NCI-H1930 (cell line): ENCODE measurements at regions not wholly inside any gene's neighbourhood (a gene's known extent, or its start where the extent isn't known, plus 50 kb on each side); places are given as distances from the start of the nearest gene placed in this dataset.

Experiments
- DNase-seq, 2 experiments: peaks; one replicate each; lab custom pipeline; 2025; lab: John Stamatoyannopoulos, UW

DNA sequence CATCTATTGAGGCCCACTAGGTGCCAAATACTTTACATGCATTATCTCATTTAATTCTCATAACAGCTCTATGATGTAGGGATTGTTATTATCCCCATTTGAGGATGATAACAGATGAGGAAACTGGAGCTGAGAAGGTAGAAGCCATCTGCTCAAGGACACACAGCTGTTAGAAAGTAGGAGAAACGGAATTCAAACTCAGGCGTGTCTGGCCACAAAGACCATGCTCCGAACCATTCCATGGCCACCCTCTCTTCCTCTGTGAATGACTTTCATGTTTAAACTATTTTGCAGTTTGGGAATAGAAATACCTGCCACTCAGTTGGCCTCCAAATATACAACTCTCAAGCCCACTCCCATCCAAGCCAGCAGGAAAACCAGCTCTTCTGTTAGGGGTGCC, 87.6 kb upstream of the ANKRD55 start:
- no peak for DNase-seq

GRCh38 chr5:56319526-56320181, 86.5 kb upstream of the ANKRD55 start:
- DNase-seq = no peak

DNA sequence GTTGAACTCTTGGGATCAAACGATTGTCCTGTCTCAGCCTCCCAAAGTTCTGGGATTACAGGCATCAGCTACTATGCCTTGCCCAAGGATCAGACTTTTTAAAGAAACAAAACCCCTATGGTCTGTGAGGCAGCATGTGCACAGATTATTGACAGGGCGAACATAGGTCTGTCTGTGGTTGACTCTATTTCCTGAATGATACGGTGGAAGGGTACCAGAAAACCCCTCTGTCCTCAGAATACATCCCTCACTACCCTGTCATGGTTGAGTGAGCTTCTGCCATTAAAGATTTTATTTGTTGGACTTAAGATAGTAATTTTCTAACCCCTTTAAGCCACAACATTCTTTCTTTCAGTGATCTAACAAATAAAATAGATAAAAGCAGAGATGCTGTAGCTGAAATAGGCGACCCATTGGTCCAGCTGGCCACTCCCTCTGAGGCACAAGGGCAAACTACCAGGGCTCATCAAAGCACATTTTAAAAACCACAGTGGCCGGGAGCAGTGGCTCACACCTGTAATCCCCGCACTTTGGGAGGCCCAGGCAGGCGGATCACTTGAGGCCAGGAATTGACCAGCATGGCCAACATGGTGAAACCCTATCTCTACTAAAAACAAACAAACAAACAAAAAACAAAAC, 84.9 kb upstream of the ANKRD55 start:
- no peak for DNase-seq

DNA sequence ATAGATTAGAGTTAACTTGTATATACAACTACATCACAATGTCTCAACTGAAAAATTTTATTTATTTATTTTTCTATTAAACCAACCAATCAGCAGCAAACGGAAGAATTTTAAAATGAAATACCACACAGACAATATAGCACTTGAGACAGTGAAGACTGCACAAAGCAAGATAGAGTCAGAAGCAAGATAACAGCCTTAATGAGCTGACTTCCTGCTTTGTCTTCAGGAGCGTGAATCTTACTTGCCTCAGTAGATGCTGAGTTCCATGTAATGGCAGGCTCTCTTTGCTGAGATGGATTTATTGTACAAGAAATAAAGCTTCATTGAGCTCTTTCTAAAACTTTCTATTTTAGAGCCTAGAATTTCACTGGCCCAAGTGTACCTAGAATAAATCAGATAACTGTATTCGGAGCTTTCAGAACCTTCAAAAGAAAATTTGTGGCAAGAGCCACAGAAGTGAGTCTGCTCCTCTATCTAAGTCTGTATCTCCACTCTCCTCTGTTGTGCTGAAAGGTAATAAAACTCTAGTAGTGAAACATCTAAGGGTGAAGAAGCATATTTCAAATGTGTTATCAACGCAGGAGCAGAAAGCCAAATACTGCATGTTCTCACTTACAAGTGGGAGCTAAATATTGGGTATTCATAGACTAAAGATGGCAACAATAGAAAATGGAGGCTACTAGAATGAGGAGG, 83.3 kb upstream of the ANKRD55 start:
- DNase-seq = no peak

DNA sequence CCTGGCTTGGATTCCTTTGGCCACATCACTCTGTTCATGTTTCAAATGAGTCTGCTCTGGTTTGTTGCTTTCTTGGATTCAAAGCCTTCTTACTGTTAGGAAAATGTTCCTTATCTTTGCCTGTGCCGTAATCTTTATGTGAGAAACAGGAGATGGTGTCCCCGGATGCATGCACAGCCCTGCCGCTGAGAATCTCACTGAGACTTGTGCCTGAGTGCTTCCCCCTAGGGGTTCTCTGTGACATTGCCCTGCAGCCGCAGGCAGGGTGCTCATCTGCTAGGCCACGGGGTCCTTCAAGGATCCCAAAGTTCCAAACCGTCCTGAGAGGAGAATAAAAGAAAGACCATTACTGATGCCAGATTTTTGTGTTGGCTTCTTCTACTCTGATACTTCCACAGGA, 81.4 kb upstream of the ANKRD55 start:
- DNase-seq = no peak

DNA sequence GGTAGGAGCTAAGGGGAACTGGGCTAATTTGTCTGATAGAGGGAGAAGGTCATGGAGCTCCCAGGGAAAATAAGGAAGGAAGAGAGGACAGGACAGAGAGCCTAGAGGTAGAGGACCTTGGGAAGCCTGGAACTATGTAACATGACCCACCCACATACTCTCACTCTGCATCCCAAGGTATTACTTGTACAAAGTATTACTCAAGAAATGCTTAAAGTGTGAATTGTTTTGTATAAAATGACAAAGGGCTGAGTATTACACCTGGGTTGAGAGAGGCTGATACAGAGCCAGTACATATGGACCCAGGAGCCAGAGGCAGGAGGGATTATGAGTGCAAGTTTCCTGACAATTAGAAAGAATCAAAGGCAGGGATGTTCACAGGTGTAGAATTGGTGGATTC, 80.5 kb upstream of the ANKRD55 start:
- no peak for DNase-seq

GRCh38 chr5:56313004-56313531, 79.9 kb upstream of the ANKRD55 start:
- no peak for DNase-seq

DNA sequence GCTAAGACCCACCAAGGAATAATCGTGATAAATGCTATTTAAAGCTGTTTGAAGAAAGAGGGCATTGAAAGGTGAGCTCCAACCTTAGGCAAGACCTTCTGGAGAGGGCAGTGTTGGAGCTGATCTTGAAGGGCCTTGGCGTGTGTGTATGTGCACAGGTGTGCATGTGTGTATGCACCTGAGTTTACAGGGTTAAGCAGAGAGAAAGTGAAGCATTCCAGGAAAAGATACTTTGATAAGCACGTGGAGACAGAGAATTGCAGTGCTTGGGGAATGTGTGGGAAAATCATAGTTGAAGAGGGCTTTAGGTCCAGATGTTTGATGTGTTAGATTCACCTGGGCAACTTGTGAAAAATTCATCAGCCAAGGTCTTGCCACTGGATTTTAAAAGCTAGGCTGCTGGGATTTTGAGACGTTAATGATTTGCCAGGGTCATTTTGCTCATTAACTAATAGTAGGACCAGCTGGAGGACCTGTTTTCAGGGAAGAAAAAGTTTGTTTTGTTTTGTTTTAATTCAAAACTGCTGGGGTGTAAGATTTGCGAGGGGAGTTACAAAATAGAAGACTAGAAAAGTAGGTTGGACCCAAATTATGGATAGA, 78.3 kb upstream of the ANKRD55 start:
- no peak for DNase-seq

DNA sequence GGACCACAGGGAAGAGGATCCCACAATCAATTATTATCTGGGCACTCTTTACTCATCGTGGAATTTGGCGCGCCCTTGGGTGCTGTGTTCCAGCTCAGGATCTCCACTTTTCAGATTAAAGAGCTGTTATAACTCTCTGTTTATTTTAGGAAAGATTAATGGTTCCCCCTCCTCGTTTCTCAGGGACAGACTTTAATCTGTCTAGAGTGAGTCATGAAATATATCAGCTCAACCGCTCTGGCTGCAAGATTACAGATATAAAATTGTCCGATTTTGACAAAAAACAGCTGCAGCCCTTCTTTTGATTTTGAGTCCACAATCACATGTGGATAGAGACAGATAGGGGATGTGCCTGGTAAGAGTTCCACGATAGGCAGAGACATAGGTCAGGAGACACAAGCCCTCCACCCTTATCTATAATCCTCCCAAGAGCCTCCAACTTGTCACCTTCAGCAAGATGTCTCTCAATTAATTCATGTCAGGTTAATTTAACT, 77.6 kb upstream of the ANKRD55 start:
- DNase-seq = no peak

DNA sequence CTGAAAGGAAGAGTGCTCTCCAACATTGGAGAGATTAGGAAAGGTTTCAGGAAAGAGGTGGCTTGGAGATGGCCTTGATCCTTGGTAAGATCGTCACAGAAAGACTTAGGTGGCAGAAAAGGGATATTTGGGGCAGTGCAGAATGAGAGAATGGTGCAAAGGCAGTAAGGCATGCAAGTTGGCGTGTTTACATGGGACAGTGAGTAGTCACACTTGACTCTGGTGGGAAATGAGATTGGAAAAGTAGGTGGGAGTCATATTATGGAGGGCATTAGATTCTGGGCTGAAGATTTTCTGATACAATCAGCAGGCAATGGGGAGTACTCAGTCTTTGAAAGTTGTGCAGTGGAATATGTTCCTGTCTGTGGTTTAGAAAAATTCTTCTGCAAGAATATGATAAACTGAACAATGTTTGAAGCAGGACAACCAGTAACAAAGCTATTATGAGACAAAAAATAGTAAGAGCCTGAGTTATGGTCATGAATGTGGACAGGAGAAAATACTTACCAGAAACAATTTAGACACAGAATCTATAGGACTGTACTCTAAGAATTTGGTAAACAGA, 76.2 kb upstream of the ANKRD55 start:
- DNase-seq = no peak

DNA sequence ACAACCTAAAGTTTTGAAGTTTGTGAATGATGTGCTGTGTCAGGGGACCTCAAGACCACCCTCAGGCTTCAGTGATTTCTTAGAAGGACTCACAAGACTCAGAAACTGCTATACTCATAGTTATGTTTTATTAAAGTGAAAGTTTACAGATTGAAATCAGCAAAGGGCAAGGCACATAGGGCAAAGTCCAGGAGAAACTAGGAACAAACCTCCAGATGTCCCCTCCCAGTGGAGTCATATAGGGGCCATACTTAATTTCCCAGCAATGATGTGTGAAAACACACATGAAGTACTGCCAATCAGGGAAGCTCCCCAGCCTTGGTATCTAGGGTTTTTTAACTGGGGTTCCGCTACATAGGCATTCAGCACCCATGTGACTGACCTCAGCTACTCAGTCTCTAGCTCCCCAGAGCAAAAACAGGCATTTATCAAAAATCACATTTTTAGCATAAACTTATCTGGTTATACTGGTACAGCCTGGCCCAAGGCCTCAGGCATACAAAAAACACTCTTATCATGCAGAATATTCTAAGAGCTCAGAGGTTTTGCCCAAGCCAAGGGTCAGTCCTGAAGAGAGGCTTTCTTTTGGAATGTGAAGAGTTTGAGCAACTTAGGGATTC, 74.7 kb upstream of the ANKRD55 start:
- DNase-seq = no peak

DNA sequence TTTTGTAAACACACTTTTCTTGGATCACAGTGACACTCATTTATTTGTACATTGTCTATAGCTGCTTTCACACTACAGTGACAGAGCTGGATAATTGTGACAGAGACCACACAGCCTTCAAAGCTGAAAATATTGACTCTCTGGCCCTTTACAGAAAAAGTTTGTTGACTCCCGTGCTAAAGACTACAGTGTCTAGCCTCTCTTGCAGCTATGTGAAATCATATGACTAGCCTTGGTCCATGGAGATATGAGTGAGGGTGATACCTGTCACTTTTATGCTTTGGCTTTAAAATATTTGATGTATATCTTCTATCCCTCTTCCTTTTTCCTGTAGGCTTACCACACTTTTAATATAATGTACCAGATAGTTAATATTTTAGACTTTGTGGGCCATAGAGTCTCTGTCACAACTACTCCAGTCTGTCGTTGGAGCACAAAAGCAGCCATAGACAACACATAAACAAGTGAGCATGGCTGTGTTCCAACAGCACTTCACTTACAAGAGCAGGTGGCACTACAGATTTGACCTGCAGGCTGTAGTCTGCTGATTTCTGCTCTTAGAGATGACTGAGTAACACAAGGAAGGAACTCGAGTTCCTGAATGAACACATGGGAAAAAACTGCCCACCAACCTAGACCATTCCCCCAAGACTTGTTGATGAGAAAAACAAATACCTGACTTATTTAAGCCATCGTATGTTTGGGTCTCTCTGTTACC, 73.5 kb upstream of the ANKRD55 start:
- no peak for DNase-seq

DNA sequence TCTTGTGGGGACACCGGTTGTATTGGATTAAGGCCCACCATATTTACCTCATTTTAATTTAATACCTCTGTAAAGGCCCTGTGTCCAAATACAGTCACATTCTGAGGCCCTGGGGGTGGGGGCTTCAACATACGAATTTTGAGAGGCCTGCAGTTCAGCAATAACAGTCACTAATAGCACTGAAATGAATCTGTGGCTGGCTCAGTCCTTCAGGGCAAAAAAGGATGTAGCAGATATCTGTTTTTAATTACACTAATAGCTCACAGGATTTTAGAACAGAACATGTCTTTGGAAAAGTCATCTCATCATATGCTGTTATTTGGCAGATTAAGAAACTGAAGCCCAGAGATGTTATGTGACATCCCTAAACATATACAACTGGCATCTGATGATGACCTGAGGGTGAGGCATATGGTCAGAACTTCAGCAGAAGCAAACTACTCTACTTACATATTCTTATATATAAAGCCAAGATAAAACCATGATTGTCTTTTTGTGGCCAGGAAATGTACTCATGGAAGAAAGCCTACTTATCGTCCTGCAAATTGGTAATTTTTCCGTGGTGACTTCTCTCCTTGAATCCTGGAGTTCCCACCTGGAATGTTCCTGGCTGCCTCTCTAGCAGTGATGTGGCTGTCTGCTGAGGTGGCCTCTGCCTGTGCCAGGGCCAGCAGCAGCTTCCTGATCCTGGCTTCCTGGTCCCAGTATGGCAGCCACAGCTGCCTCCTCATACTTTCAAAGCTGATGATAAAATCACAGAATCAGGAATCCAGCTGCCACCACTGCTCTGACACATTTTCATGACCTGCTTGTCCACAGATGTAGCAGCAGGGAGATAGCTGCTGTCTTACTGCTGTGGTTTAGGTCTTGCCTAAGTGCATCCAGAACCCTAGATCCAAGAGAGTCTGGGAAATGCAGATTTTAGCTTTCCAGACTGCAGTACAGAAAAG, 72.1 kb upstream of the ANKRD55 start:
- DNase-seq = no peak

- no peak for DNase-seq
These were observed 70.4 kb upstream of the ANKRD55 start for GRCh38 chr5:56303511-56303910.

- no peak for DNase-seq
These were observed 68.9 kb upstream of the ANKRD55 start for GRCh38 chr5:56302027-56302426.

DNA sequence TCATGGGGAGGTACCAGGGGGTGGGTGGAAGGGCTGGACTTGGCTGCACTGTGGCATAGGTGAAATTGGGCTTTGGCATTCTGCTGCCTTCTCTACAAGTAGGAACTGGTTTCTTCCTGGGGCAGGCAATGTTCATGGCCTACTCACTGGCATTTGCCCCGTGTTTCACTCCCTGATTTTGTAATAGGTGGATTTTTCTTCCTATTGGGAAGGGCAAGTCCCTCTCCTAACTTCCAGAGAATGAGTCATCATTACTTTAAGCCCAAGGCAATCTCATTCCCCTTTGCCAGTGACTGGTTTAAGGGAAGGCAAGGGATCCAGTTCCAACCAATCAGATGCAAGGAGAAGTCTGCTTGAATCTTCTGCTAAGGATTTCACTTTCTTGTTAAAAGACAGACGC, 67.9 kb upstream of the ANKRD55 start:
- DNase-seq = no peak

GRCh38 chr5:56299212-56299611, 66.1 kb upstream of the ANKRD55 start:
- no peak for DNase-seq

DNA sequence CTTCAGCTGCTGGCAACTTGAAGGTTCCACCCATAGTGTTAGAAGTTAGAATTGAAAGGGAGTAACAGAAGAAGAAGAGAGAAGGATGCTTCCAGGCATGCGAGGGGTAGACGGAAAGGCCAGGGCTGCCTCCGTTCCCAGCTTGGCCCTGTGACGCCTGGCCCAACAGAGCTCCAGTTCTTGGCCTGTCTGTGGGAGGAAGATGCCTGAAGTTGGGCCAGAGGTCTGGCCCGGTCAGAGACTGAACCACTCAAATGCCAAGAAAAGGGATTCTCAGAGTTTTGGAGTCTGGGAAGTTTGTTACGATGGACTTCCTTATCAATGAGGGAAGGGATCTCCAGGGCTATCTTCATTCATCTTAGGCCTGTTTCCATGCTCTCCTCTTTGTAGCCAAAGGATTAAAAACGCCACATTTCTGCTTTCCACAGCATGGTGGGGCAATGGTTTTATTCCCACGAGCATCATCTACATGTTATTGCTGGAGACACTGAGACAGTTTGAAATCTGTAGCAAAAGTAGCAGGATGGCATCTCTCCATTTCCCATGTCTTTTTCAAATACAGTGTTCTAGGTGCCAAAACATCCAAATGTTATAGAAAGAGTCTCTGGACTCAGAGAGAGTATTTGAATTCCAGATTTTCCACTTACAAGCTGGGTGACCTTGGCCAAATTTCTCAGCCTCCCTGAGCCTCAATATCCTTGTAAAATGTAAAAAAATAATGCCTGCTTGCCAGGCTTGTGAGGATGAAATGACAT, 65.4 kb upstream of the ANKRD55 start:
- DNase-seq = no peak

DNA sequence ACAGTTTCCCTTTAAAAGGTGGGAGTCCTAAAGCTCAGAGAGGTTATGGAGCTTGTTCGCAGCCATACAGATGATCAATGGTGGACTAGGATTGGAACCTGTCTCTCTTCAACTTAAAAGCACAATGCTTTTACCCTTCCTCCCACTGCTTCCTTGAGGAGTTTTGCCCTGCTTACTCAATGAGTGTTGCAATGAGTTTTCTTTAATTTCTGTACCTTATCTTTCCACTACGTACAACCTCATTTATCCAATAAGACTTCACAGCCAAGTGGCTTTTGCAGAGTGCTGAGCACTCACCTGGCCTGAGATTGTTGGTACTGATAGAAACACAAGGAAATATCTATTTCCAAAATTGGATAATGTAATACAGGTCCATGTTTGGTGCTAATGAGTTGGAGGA, 64.7 kb upstream of the ANKRD55 start:
- DNase-seq = no peak
